ENCODE measurements at regions not wholly inside any gene's neighbourhood (a gene's known extent, or its start where the extent isn't known, plus 50 kb on each side); places are given as distances from the start of the nearest gene placed in this dataset.

DNA sequence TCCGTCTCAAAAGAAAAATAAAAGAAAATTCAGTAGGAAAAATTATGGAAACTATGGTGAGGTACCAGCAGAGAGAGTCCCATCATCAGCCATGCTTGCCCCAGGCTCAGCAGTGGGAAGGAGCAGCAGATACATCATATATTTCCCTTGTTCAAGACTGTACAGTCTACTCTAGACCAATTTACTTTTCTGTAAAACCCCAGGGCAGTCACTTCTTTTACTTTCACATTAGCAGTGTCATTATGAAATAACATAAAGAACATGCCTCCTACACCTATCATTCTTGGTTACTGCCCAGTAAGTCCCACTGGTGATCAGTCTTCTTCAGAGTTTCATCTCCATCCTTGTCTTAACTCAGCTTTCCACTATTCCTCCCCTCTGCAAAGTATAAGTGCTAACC, 1145.0 kb downstream of the MAT2B start:
- peak; percentile 52 for DNase-seq

DNA sequence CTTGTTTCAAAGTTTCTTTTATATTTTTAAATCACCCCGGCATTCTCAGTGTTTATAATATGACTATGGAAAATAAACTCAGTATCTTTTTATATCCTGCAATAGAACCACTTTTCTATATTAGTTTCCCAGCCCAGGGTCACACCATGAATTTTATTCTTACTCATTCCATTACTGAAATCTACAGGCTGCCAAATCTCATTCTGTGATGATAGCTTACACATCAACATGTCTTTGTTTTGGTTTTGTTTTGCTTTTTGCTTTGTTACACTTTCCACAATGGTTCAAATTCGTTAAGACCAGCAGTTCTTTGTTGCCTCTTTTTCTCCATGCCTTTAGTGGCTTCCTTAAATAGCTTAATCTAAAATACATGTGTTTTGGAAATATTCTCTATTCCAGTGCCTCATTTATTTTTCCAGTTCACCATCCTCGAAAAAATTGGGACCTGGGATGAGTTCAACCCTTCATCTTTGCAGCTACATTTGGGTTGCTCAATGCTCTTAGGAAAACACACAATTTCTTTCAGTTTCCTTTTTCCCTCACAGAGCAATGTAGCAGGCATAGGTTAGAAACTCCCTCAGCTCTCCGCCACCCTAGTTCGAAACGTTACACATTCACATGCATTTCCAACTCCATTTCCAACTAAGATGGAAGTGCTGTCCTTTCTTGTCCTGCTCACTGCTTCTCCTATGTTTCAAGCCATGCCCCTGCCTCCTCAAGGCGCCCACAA, 1146.3 kb downstream of the MAT2B start:
- DNase-seq, result peak; percentile 72

DNA sequence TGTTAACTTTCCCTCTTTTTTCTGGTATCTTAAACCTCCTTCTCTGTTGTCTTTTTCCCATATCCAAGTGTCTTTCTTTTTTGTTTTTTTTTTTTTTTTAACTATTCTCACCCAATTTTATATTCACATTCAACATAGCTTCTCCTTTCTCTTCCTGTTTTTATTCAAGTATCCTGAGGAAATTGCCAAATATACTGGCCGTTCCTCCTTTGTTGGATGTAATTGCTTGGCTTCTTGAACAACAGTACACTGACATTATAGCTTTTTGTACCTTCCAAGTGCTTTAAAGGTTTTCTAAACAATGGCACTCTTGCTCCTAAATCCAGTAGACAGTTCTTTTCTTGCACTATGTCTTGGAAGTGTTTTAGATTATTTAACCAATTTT, 1146.8 kb downstream of the MAT2B start:
- peak; percentile 73 for DNase-seq

GRCh38 chr5:164663198-164663989, 1158.0 kb downstream of the MAT2B start:
- no peak for DNase-seq

- DNase-seq, result no peak
Observed at GRCh38 chr5:164671640-164672039, 1166.2 kb downstream of the MAT2B start.

GRCh38 chr5:164672205-164672604, 1166.8 kb downstream of the MAT2B start:
- DNase-seq, result no peak

DNA sequence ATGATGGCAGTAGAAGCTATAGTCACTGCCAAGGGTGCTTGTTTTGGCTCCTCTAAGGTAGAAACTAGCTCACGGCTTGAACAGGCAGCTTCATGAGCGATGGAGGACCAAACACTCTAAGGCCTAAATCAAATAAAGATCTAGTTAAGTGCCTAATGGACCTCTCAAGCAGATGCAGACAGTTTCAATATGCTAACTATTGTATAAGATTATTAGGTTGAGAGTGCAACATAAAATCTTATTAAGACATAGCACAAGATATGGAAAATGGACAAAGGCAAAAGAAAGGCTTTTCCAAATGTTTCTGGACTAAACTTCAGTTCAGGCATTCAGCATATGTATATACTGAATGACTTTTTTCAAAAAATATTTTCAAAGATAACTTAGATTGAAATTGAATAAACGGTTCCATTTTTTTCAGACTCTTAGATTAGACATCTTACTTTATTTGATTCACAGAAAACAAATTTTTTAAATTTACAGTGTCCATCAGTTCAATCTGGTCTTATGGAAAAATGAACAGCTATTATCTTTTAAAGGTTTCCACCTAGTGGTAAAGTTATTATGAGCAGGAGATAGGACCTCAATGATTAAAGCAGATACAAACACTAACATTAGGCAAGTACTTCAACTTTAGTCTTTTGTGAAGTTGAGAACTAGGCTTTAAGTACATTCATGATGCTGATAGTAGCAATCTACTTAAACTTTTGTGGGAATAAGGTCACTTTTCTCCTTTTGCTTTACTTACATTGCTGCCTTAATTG, 1167.7 kb downstream of the MAT2B start:
- DNase-seq, result peak; percentile 12

- no peak for DNase-seq
Observed at GRCh38 chr5:164679461-164679860, 1174.0 kb downstream of the MAT2B start.

DNA sequence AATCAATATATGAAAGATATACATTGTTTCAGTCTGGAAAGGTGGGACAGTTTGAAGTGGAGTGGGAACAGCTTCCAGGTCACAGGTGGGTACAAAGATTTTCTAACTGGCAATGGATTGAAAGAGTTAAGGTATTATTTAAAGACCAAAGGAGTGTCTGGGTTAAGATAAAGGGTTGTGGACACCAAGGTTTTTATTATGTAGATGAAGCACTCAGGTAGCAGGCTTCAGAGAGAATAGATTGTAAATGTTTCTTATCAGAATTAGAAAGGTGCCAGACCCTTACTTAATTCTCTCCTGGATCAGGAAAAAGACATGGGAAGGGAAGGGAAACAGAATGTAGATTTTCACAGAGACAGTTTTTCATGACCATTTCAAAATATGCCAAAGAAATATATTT, 1174.8 kb downstream of the MAT2B start:
- no peak for DNase-seq

DNA sequence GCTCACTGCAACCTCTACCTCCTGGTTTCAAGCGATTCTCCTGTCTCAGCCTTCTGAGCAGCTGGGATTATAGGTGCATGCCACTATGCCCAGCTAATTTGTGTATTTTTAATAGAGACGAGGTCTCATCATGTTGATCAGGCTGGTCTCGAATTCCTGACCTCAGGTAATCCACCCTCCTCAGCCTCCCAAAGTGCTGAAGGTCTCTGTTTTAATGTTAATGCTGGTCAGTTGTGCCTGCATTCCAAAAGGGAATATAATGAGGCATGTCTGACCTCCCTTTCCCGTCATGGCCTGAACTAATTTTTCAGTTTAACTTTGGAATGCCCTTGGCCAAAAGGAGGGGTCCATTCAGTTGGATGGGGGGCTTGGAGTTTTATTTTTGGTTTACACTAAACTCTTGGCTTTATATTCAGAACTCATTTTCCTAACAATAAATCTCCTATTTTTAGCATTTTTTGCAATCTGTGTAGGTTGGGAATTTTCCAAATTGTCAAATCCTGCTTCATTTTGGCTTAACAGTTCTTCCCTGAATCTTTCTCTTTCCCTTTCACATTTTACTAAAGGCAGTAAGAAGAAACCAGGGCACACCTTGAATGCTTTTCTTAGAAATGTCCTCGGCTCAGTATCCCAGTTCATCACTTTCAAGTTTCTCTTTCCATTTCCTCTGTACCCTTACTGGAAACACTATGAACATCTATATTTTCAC, 1175.5 kb downstream of the MAT2B start:
- peak; percentile 0 for DNase-seq

GRCh38 chr5:164687391-164687790, 1182.0 kb downstream of the MAT2B start:
- no peak for DNase-seq

DNA sequence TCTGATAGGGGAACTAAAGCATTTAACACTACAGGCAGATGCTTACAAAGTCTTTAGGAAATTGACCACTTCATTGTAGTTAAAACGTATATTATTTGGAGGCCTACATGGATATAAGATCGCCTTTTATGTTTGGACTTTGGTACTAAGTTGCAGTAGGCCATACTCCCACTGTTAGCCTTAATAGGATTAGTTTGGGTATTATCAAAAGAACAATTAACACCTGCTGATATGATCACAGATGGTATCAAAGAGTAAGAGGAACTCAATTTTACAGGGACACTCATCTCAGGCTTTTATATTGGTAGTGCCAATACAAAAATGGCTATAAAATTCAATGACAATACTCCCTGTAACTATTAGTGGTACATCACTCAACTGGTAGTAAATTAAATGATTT, 1183.0 kb downstream of the MAT2B start:
- DNase-seq, result no peak

GRCh38 chr5:164708831-164709230, 1203.4 kb downstream of the MAT2B start:
- DNase-seq, result no peak

- DNase-seq, result no peak
Observed at GRCh38 chr5:164713682-164714081, 1208.3 kb downstream of the MAT2B start.

- no peak for DNase-seq
Observed at GRCh38 chr5:164721116-164721515, 1215.7 kb downstream of the MAT2B start.

- no peak for DNase-seq
Observed at GRCh38 chr5:164721656-164722055, 1216.2 kb downstream of the MAT2B start.

DNA sequence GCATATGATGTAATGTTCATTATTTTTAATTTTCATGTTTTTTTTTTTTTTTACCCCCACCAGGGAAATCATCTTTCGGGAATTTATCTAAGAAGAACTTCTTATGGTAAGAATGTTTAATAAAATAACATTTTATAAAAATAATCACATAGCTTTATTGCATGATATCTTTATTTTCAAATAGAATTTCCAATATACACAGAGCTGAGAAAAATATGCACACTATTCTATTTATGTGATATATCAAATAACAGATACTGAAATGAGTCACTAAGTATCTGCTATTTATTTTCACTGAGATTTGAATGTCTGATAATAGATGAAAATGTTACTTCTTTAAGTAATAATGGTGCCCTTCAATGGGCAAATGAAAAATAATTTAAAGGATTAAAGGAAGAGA, 1217.3 kb downstream of the MAT2B start:
- no peak for DNase-seq

DNA sequence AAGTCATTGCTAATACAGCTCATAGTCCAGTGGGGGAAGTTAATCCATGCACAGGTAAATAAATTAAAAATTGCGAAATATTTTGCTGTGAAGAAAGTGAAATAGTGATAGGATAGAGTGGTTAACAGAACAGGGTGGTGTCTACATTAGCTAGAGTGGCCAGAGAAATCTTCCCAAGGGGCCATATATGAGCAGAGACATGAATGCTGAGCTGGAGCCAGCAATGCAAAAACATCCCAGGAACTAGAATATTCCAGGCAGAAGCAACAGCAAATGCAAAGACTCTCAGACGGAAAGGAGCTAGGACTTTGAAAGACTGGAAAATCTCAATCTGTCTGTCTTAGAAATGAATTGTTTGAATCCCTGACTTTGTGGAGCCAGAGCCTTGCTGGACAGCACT, 1221.6 kb downstream of the MAT2B start:
- DNase-seq, result no peak

GRCh38 chr5:164728733-164729132, 1223.3 kb downstream of the MAT2B start:
- DNase-seq, result no peak

- no peak for DNase-seq
Observed at GRCh38 chr5:164735334-164735733, 1229.9 kb downstream of the MAT2B start.

GRCh38 chr5:164741376-164741775, 1236.0 kb downstream of the MAT2B start:
- DNase-seq, result no peak

DNA sequence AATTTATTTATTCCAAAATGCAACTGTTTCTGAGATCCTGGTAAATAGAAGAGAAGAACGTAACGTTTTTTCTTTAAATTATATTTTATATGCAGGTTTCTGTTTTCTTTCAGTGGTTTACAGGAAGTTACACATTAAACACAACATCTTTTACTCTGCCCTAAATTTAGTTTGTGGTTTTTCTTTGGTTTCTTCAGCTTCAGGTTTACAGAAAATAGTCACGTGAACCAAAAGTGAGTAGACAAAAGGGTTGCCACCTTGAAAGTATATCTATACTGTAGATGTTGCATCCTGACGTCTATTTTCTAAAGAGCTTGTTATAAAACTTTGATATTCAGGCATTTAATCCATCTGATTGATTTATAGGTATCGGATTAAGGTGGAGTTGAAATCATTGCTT, 1236.6 kb downstream of the MAT2B start:
- DNase-seq, result no peak

- DNase-seq, result no peak
Observed at GRCh38 chr5:164746723-164747122, 1241.3 kb downstream of the MAT2B start.

Data from inflammatory macrophage treated with lipopolysaccharide for 4 hours (primary cell).